ENCODE measurements at regions not wholly inside any gene's neighbourhood (a gene's known extent, or its start where the extent isn't known, plus 50 kb on each side); places are given as distances from the start of the nearest gene placed in this dataset.
A peak's percentile ranks its signal among the peaks of the same experiment; 100 is the strongest.

GRCh38 chr14:25197885-25198284 lies 147.9 kb upstream of the STXBP6 start:
- no peaks in the 10 kb centered on the region for H3K27me3 ChIP-seq
- H3K4me3 ChIP-seq, result no peak overlapping the region
- ATAC-seq, result no peak
- TF ChIP-seq POLR2A (IDR thresholded peaks at IDR 0.05) (no peak), EP300 (IDR thresholded peaks at IDR 0.05) (no peak)
- H3K36me3 ChIP-seq, result no peaks in the 10 kb centered on the region
- peaks cover 0 to 8% (median 0%) of the 10 kb centered on the region in 3 donors for H3K9me3 ChIP-seq
- no peaks in the 10 kb centered on the region for H3K4me1 ChIP-seq
- no peak overlapping the region for H3K27ac ChIP-seq

- H3K27ac ChIP-seq, result no peak overlapping the region
- peaks cover 0 to 32% (median 0%) of the 10 kb centered on the region in 3 donors for H3K9me3 ChIP-seq
- TF ChIP-seq POLR2A (IDR thresholded peaks at IDR 0.05) (no peak), EP300 (IDR thresholded peaks at IDR 0.05) (no peak), POLR2AphosphoS5 (IDR thresholded peaks at IDR 0.05) (no peak)
- TF ChIP-seq, protein P1, sequence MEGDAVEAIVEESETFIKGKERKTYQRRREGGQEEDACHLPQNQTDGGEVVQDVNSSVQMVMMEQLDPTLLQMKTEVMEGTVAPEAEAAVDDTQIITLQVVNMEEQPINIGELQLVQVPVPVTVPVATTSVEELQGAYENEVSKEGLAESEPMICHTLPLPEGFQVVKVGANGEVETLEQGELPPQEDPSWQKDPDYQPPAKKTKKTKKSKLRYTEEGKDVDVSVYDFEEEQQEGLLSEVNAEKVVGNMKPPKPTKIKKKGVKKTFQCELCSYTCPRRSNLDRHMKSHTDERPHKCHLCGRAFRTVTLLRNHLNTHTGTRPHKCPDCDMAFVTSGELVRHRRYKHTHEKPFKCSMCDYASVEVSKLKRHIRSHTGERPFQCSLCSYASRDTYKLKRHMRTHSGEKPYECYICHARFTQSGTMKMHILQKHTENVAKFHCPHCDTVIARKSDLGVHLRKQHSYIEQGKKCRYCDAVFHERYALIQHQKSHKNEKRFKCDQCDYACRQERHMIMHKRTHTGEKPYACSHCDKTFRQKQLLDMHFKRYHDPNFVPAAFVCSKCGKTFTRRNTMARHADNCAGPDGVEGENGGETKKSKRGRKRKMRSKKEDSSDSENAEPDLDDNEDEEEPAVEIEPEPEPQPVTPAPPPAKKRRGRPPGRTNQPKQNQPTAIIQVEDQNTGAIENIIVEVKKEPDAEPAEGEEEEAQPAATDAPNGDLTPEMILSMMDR (IDR thresholded peaks at IDR 0.05), result no peak
- no peaks in the 10 kb centered on the region for H3K4me1 ChIP-seq
- no peaks in the 10 kb centered on the region for H3K36me3 ChIP-seq
- no peaks in the 10 kb centered on the region for H3K27me3 ChIP-seq
- ATAC-seq, result no peak
- no peak overlapping the region for H3K4me3 ChIP-seq
- WGBS, 2 donors (ENCODE audit: low coverage in 1 of 2), result 64 to 100% methylated on average over 1 of the region's 1 CpG
These were observed 130.3 kb upstream of the STXBP6 start for GRCh38 chr14:25180221-25180620.

DNA sequence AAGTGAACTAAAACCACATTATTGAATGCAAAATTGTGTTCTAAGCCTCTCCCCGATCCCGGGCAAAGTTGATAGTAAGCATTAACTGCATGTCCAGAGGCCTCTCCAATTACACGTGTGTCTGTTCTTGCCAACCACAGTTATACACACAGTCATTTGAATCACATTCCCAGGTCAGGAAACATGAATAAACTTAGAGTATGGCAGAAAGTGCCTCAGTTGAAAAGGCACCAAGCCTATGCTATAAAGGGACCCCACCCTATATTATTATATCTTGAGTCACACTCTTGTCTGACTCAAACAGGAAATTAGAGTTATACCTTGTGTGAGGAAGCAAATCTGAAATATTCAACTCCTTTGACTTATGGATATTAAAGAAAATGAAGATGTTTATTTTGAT lies 128.3 kb upstream of the STXBP6 start:
- Histone ChIP-seq H3K36me3 (no peaks in the 10 kb centered on the region), H3K4me3 (no peak overlapping the region), H3K27me3 (no peaks in the 10 kb centered on the region), H3K27ac (no peak overlapping the region), H3K4me1 (no peaks in the 10 kb centered on the region), H3K9me3 (peaks cover 0 to 14% (median 0%) of the 10 kb centered on the region in 3 donors)
- ATAC-seq, result no peak
- TF ChIP-seq EP300 (IDR thresholded peaks at IDR 0.05) (no peak), POLR2A (IDR thresholded peaks at IDR 0.05) (no peak), POLR2AphosphoS5 (IDR thresholded peaks at IDR 0.05) (no peak)
- TF ChIP-seq, protein P1 (IDR thresholded peaks at IDR 0.05), result no peak
- 20 to 75% methylated on average over 1 to 3 of the region's 3 CpGs for WGBS, 2 donors (ENCODE audit: low coverage in 1 of 2)

DNA sequence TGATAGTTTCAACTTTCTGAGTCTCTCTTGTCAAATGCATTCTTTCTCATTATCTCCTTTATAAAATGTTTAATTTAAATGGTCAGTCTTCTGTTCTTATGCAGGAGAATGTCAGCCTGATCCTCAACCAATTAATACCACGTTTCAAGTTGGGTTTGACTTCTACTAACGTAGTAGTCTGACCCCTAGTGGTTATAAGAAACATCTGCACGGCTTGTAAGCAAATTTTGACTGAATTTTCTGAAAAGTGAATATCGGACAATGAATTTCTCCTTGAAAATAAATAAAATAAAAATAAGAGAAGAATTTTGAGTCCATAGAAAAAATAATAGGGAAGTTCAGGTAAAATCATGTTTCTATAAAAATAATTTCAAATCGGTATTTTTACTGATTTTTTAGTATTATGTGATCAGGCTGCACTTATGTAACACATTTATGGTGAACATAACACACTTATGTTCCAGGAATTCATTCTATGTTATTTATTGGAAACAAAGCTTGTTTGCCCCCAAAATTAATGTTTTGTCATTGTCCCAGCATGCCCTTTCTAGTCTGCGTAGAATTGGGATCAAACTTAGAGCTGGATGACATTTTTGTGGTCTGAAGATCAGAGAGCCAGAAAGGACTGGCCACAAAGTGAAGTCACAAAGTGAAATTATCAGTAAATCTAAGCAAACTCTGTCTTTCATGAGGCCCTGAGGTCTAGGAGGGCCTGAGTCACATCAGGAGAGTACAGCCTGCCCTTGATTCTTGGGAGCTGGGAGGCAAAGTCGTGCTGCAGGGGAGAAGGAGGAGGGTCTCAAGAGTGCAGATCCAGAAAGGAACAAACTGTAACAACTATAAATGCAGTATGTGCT lies 101.2 kb upstream of the STXBP6 start:
- WGBS, 2 donors (ENCODE audit: low coverage in 1 of 2), result 22 to 49% methylated on average over 2 to 7 of the region's 7 CpGs
- Histone ChIP-seq H3K4me1 (no peaks in the 10 kb centered on the region), H3K9me3 (no peaks in the 10 kb centered on the region), H3K4me3 (no peak overlapping the region), H3K36me3 (no peaks in the 10 kb centered on the region), H3K27me3 (no peaks in the 10 kb centered on the region), H3K27ac (no peak overlapping the region)
- no peak for ATAC-seq
- TF ChIP-seq, protein P1 (IDR thresholded peaks at IDR 0.05), result peak; percentile 78 to 81 (median 78)
- no peak for TF ChIP-seq POLR2A (IDR thresholded peaks at IDR 0.05)

GRCh38 chr14:25150401-25150800 lies 100.5 kb upstream of the STXBP6 start:
- H3K27ac ChIP-seq, result no peak overlapping the region
- no peaks in the 10 kb centered on the region for H3K27me3 ChIP-seq
- H3K4me1 ChIP-seq, result no peaks in the 10 kb centered on the region
- no peak overlapping the region for H3K4me3 ChIP-seq
- no peak for ATAC-seq
- TF ChIP-seq EP300 (IDR thresholded peaks at IDR 0.05) (no peak), POLR2AphosphoS5 (IDR thresholded peaks at IDR 0.05) (no peak), POLR2A (IDR thresholded peaks at IDR 0.05) (no peak)
- TF ChIP-seq, protein P1 (IDR thresholded peaks at IDR 0.05), result no peak
- no peaks in the 10 kb centered on the region for H3K36me3 ChIP-seq
- no peaks in the 10 kb centered on the region for H3K9me3 ChIP-seq
